HG02981 (cell line): ENCODE measurements at regions not wholly inside any gene's neighbourhood (a gene's known extent, or its start where the extent isn't known, plus 50 kb on each side); places are given as distances from the start of the nearest gene placed in this dataset.

Experiments used
- ATAC-seq: cut with Tn5 transposase; IDR thresholded peaks from one replicate; pipeline ENCODE4 v1.9.1; 2021; ENCODE audit warnings: mild to moderate bottlenecking, moderate library complexity; ENCODE audit not compliant: unreplicated experiment

GRCh38 chr12:59010941-59011340, 90.6 kb upstream of the LRIG3 start:
- ATAC-seq = no peak

- no peak for ATAC-seq
Measured at GRCh38 chr12:59010118-59010517, 89.8 kb upstream of the LRIG3 start.

GRCh38 chr12:59007620-59008019, 87.3 kb upstream of the LRIG3 start:
- ATAC-seq = no peak

GRCh38 chr12:59005193-59005955, 85.1 kb upstream of the LRIG3 start:
- ATAC-seq = no peak

GRCh38 chr12:59004456-59004855, 84.2 kb upstream of the LRIG3 start:
- no peak for ATAC-seq

- ATAC-seq = no peak
Measured at GRCh38 chr12:58995666-58996363, 75.5 kb upstream of the LRIG3 start.

- no peak for ATAC-seq
Measured at GRCh38 chr12:58988643-58989344, 68.5 kb upstream of the LRIG3 start.

GRCh38 chr12:58981961-58982360, 61.7 kb upstream of the LRIG3 start:
- no peak for ATAC-seq

- no peak for ATAC-seq
Measured at GRCh38 chr12:58980768-58981167, 60.5 kb upstream of the LRIG3 start.

- no peak for ATAC-seq
Measured at GRCh38 chr12:58978717-58979116, 58.4 kb upstream of the LRIG3 start.

GRCh38 chr12:58977476-58977875, 57.2 kb upstream of the LRIG3 start:
- ATAC-seq = no peak

GRCh38 chr12:58976146-58976545, 55.8 kb upstream of the LRIG3 start:
- ATAC-seq = no peak
